B cell (primary cell): ENCODE measurements at regions not wholly inside any gene's neighbourhood (a gene's known extent, or its start where the extent isn't known, plus 50 kb on each side); places are given as distances from the start of the nearest gene placed in this dataset.

Experiments used
- CTCF ChIP-seq: fragments of 200-600 bp; IDR thresholded peaks from one replicate; pipeline ENCODE4 v1.8.0; 2022; ENCODE audit warnings: antibody characterized with exemption, mild to moderate bottlenecking
- EZH2 ChIP-seq: IDR thresholded peaks from 2 replicates; pipeline ENCODE4 v1.6.1; 2012; ENCODE audit warnings: borderline replicate concordance, low read depth, mild to moderate bottlenecking, moderate library complexity, low read length; ENCODE audit not compliant: insufficient read depth, poor library complexity, severe bottlenecking

GRCh38 chr21:14864211-14865021 is 200.4 kb downstream of the NRIP1 start:
- TF ChIP-seq CTCF (peak; percentile 47), EZH2 (no peak)
